RKO (cell line): ENCODE measurements at regions not wholly inside any gene's neighbourhood (a gene's known extent, or its start where the extent isn't known, plus 50 kb on each side); places are given as distances from the start of the nearest gene placed in this dataset.

ENCODE experiments used
- DNase-seq: peaks from one replicate; pipeline ENCODE4 v3.0.0-alpha.2; 2016; ENCODE audit warnings: low spot score

GRCh38 chr3:159764490-159765029 is 224.1 kb upstream of the IL12A start:
- DNase-seq, result no peak

- peak; percentile 97 for DNase-seq
Measured at GRCh38 chr3:159765030-159765859, 223.4 kb upstream of the IL12A start.

GRCh38 chr3:159765860-159766294 is 222.8 kb upstream of the IL12A start:
- peak; percentile 14 for DNase-seq

DNA sequence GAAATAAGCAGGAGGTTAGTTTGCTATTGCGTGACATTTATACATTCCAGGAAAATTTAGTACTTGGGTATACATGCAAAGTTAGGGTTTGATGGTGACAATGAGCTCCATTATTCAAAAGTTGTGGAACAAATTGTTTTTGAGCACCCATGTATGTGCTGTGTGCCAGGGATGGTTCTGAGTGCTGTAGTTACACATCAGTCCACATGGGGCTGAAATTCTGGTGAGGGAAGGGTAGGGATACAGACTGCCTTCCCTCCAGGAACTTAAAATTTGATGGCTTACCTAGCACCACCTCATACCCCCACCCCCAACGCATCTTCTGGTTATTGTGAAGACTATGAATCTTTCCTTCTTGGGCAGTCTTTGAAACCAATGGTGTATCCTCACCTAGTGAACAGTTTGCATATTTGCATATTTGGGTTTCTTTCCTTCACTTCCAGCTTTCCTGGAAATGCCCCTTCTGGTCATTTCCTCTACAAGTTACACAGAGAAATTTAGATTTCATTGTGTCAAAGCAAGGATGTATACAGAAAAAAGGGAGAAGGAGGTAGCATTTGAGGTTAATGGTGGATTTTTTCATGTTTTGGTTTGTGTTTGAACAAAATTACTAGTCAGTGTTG is 222.0 kb upstream of the IL12A start:
- DNase-seq, result peak; percentile 75

DNA sequence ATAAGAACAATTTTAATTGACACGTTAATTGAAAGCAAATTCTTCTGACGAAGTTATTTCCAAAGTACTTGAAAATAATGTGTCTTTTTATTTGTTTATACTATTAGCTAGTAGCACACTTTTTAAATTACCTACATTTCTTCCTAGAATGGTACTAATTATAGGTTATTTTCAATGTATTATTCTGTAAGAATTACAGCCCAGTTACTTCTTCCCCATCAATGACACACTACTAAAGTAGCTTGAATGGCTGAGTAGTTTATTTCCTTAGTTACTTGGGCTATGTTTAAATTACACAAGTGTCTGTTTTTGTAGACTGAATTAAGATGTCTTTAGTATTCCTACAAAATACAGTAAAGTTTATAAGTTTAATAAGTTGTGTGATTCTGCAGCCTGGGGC is 217.6 kb upstream of the IL12A start:
- DNase-seq, result no peak

DNA sequence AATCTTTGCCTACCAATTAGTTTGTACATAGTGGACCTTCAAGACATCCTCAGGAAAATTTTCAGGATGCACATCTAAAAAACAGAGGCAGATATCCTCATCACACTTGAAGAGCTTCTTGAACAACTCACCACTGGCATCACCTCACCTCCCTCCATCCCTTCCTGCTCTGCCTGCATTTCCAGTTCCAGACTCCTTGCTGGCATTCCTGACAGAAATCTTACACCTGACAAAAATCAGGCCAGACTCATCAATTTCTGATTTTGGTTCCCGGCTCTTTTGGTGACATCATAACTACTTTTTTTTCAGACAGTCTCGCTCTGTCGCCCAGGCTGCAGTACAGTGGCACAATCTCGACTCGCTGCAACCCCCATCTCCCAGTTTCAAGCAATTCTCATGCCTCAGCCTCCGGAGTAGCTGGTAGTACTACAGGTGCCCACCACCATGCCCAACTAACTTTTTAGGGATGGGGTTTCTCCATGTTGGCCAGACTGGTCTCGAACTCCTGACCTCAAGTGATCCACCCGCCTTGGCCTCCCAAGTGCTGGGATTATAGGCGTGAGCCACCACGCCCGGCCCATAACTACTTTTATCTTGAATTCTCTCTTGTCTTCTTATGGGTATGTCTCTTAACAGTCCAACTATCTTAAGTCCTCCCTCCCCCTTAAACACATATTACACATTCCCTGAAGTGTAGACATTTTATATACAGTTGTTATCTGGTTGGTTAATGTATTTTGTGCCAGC is 216.6 kb upstream of the IL12A start:
- DNase-seq, result no peak

DNA sequence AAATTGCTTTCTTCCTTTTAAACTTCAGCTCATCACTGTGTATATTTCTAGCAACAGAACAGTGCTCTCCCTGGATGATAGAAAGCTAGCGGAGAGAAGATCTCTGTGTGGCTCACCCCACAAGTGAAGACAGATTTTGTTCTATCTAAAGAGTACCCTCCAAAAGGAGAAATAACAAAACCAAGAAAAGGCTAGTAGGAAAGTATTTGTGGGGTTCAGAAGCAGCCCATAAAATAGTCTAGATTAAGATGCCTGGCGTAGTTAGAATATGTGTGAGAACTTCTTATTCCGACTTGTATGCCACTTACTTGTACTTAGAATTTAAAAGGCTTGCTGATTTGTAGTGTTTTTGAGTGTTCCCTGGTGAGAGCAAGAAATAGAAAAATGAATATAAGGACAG is 214.9 kb upstream of the IL12A start:
- DNase-seq, result no peak

DNA sequence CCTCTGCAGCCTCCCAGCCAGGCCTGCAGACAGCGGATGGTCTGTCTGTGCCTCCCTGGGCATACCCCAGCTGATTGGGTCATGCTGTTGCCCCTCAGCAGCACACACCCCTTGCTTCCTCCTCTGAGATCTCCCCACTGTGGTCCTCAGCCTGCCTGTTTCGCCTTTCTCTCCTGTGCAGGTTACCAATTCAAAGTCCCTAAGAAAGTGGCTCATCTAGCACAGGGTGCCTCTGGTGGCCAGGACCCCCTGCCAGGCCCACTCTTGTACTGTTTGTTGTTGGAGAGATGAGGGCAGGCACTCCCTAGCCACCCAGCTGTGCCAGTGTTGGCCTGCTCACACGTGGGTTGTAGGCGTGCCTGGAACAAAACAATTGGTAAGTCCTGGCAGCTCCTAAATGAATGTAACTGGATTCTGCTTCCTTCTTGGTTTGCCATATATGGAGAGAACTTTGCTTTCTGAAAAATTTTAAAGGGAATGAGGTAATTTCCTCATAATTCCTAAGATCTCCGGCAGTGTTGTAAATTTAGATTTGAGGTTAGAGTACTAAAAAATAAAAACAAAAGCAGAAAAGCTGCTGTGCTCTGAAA is 213.2 kb upstream of the IL12A start:
- DNase-seq, result no peak

DNA sequence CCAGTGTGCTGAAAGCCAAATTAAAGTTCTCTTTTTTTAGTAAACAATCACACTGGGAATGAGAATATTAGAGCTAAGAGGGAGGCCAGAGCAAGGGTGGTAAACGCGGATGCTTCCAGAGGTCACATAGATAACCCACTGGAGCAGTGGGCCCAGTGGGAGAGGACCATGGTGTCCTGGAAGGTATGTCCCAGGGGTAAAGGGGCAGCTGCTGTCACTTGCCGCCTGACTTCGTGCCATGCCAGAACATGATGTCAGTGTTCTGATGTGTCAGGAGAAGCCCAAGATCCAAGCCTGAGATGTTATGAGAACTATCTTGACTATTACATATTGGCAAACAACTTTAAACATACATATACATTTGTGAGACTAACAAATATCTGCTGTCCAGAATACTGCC is 211.9 kb upstream of the IL12A start:
- DNase-seq, result no peak

DNA sequence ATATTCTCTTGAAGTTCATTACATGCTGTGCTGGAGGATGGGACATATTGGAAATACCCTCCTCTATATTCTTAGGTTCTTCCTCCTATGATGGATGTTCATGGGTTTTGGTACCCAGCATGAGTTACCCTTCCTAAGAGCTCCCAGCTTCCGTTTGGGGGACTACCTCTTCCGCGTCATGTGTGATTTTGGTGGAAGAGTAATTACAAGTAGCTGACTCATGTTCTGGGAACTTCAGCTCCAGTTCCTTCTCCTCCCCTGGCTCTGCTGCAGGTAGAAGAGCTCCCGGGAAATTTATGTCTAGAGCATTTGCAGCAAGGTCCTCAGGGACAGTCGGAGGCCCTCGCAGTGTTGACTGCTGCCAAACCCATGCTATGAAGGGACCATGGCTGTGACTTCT is 208.8 kb upstream of the IL12A start:
- DNase-seq, result no peak

GRCh38 chr3:159781867-159782266 is 206.8 kb upstream of the IL12A start:
- no peak for DNase-seq

DNA sequence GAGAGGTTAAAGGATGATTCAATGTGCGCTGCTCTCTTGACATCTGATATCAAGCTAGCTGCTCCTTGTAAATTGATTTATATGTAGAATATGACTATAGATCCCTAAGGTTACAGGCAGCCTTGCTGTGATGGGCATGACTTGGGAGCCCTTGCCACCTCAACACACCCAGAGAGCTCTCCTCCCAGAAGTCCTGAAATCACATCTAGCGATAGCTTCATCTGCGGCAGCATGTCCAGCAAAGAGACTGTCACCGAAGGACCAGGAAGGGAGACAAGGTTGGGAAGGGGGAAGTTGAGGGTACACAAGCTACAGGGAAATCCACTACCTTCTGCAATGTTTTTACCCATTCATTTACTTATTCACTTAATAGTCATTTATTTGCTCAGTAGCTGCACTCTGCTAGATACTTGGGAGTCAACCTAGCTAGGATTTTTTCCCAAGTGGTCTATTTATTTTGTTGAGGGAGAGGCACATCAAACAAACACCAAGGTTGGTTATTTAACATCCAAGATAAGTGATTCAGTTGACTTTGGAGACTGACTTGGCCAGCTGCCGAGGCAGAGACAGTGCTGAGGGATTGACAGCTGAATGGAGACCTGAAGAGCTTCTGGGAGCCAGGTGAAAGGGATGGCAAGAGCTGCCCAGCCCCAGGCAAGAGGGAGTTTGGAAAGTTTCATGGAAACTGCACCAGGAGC is 205.8 kb upstream of the IL12A start:
- DNase-seq, result no peak

DNA sequence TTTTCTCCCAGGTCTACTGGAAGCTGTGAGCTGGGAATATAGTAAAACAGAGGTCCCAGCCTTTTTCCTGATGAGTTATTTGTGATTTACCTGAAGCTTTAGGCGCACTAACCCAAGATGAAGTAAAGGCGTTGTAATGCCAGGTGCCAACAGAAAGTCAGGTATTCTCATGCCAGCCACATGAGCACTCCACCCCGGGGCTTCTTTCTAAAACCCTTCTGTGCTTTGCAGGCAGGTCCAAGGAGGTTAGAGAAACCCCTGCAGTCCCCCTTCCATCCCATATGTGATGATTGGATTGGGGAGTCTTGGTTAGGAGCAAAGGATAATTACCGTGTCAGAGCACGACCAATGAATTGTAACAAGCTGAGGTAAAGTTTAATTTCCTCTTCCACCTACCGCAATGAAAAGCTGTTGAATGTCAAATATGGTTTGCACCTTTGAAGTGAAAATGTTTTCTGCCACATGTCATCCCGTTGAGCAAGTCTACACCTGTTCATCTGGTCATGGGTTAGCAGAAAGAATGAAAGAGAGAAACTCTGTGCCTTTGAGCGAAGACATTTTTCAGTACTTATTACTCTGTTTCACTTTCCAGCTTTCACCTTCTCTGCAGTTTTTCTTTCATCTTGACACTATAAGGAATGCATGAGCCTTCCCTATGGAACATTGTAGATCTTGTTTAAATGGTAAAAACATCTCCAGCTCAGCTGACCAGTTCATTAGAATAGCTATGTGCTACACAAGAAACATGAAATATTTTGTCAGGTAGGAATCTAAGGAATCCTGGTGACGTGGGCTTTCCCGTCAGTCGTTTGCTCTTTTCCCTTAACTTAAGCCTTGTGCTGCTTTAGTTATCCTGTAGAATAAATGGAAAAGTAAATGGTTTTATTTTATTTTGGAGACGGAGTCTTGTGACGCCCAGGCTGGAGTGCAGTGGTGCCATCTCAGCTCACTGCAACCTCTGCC is 204.6 kb upstream of the IL12A start:
- no peak for DNase-seq

DNA sequence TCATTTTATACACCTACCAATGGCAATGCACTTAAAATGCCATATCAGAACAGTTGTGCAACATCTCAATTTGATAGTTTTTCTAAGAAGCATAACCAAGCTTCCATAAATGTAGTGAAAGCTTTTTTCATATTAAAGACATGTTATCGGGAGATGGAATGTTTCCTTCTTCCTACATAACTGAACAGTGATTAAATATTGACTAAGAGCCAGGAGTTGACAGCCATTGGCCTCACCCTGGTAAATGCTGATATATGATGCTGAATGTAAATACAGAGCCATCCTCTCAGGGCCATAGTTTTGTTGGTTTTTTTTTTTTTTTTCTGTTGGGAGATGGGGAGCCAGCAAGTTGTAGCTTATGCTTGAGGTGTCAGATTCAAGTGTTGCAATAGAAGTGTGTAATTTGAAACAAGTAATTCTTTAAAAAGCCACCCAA is 203.3 kb upstream of the IL12A start:
- DNase-seq, result no peak

DNA sequence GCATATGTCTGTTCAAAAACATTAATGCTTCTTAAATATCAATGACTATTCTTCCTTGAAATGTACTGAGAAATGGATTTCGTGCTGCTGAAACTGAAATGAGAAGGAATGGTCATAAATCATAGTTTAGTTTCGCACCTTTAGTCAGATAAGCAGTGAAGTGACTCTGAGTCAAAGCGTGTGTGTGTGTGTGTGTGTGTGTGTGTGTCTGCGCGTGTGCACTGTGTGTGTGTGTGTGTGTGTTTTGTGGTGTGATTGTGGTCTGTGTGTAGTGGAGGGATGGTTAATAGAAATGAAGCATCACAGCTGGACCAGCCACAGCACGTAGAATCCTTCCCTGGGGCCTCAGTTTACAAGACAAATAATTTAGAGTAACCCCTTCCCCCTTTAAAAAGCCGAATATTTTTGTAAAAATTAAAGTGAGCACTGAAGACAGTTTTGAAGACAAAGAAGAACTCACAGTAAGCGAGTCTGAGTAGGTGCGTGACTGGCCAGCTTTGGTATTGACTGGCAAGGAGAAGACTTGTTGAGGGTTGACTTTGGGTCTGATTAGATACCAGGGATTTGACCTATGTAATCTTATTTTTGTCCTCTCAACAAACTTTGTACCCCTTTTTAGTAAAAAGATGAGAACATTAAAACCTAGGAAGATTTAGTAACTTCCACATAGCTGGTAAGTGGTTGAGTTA is 202.0 kb upstream of the IL12A start:
- DNase-seq, result no peak

DNA sequence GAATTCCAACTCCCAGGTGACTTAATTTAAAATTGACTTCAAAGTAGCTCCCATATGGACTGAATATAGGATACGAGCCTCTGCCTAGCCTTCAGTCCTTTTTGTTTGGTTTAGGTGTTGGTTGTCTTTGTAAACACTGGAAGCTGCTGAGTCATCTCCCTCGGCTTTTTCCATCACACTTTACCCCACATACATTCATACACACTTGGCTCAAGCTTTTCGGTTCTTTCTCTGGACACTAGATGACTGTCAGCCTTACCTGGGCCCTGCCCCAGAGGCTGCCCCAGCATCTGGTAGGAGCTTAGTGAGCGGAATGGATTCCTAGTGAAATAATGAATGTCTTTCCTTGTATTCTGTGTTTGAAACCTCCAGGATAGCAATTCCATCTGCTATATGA is 201.5 kb upstream of the IL12A start:
- peak; percentile 27 for DNase-seq

DNA sequence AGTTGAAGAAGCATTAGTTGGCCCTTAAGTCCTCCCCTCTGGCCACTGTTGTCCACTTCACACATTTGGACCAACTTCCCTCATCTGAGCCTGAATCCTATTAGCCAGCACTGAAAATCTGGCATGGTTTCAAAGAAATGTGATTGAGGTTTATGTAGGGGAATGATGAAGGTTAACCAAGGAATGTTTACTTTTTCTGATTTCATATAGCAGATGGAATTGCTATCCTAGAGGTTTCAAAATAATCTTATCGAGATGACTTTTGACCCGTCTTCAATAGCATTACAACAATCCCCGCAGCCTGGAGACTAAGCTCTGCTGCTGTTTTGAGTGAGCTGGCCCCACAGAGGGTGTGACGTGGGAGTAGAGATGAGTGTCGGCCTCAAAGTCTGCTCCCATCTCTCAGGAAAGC is 200.8 kb upstream of the IL12A start:
- no peak for DNase-seq

GRCh38 chr3:159788291-159788690 is 200.3 kb upstream of the IL12A start:
- no peak for DNase-seq

GRCh38 chr3:159789017-159789416 is 199.6 kb upstream of the IL12A start:
- no peak for DNase-seq
